ENCODE measurements at regions not wholly inside any gene's neighbourhood (a gene's known extent, or its start where the extent isn't known, plus 50 kb on each side); places are given as distances from the start of the nearest gene placed in this dataset.

- TF ChIP-seq CTCF (IDR thresholded peaks at IDR 0.05) (no peak), POLR2AphosphoS5 (IDR thresholded peaks at IDR 0.05) (no peak)
These were observed 53.8 kb upstream of the TSLP start for GRCh38 chr5:111017731-111018130.
